Pancreas (tissue), 10 donors: ENCODE measurements at regions not wholly inside any gene's neighbourhood (a gene's known extent, or its start where the extent isn't known, plus 50 kb on each side); places are given as distances from the start of the nearest gene placed in this dataset.
"Not testable (repeated sequence)": the region's sequence is repeated elsewhere in the genome, so short reads cannot be mapped to it uniquely, and the experiment has no call there.

Experiments used
- ATAC-seq, 4 donors: fragments of 200-7000 bp; cut with Tn5 transposase; one replicate each; pipeline versions ENCODE4 v1.8.0 to v1.9.1; 2020; ENCODE audit warnings: mild to moderate bottlenecking in 4 of 4, moderate library complexity in 4 of 4
- DNase-seq, 6 donors: peaks; one replicate each; pipeline ENCODE4 v3.0.0-alpha.2; 2020
- FAIRE-seq: peaks from 2 replicates; lab custom pipeline; 2012; peaks lifted over from hg19 to GRCh38; lab: Jason Lieb, UNC
- H3K27ac ChIP-seq, 4 donors: fragments of 200-600 bp; sonication (generic); 1 replicate in 3 of 4; 2 replicates in 1 of 4; pipeline versions ENCODE4 v1.5.0 to v1.8.0; 2020
- H3K27me3 ChIP-seq, 4 donors: fragments of 200-600 bp; one replicate each; pipeline ENCODE4 v1.8.0; 2021
- H3K36me3 ChIP-seq, 3 donors: fragments of 200-600 bp; sonication (generic) in 1 of 3; one replicate each; pipeline versions ENCODE4 v1.5.0 to v1.8.0; 2020 to 2021
- H3K4me1 ChIP-seq, 3 donors: fragments of 200-600 bp; one replicate each; pipeline ENCODE4 v1.8.0; 2021
- H3K4me3 ChIP-seq, 4 donors: fragments of 200-600 bp; sonication (generic) in 2 of 4; one replicate each; pipeline versions ENCODE4 v1.5.0 to v1.8.0; 2020 to 2021
- H3K9me3 ChIP-seq, 4 donors: fragments of 200-600 bp; one replicate each; pipeline ENCODE4 v1.8.0; 2021
- CTCF ChIP-seq, 4 donors: fragments of 200-600 bp; sonication (generic) in 3 of 4; IDR thresholded peaks; one replicate each; pipeline versions ENCODE4 v1.5.0 to v1.8.0; 2021; ENCODE audit warnings: antibody characterized with exemption in 4 of 4
- WGBS, 2 donors: extraction: QIAGEN DNeasy Blood & Tissue Kit; methylation state at CpG; one replicate each; pipeline ENCODE4 v1.1.7; 2013; 5-methylcytosine and 5-hydroxymethylcytosine counted together
- intact Hi-C, 3 donors: fragments of 100-400 bp; cut with DNase I; formaldehyde crosslinking; loops; one replicate each; pipeline versions ENCODE4 v1.11.1 to v1.14.2; 2022
- donor health status: healthy with polysubstance abuse.
- donor health status: DM: no; HTN: no; CAD: no; lungs with moderate emphysema.
- donor health status: DM: no; HTN: no; CAD: no.
- donor health status: control.
- donor health status: control.
- donor health status: Bipolar disorder and iron deficiency.
- donor health status: DM: yes; HTN: yes; CAD: no.
- donor health status: DM: no; HTN: no; CAD: no.
- donor health status: DM: no; HTN: no; CAD: no.
- donor health status: DM: yes; HTN: yes; CAD: no.

GRCh38 chr5:84437673-84438315 is 53.1 kb upstream of the EDIL3 start:
- Histone ChIP-seq H3K4me3 (no peak overlapping the region), H3K4me1 (no peaks in the 10 kb centered on the region), H3K36me3 (no peaks in the 10 kb centered on the region), H3K27ac (no peak overlapping the region), H3K27me3 (no peaks in the 10 kb centered on the region), H3K9me3 (no peaks in the 10 kb centered on the region)
- ATAC-seq (peak in 1 of 4 donors; percentile 31), DNase-seq (no peak), FAIRE-seq (no peak)
- no peak for TF ChIP-seq CTCF (IDR thresholded peaks at IDR 0.05)
- 69 to 80% methylated on average over 2 of the region's 2 CpGs for WGBS, 2 donors
- intact Hi-C loops = no loop called here

DNA sequence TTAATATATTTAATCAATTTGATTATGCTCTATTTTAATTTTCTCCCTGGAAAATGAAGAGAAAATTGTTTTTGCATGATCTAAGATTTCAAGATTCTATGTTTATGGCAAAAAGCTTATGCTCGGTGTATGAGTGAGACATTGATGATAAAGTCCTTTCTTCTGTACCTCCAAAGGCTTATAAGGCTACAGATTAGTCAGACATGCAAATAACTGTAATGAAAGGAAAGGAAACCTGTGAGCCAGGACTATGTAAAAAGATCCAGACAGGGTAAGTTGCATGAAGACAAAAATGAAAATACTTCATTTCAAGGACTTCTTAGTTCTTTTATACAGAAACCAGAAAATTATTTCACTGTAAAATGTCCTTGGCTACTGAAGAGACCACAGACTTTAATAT is 52.2 kb upstream of the EDIL3 start:
- FAIRE-seq = no peak
- TF ChIP-seq CTCF (IDR thresholded peaks at IDR 0.05) = no peak
- no peaks in the 10 kb centered on the region for H3K4me1 ChIP-seq
- no peak for DNase-seq
- H3K27ac ChIP-seq = no peak overlapping the region
- ATAC-seq = no peak
- no peak overlapping the region for H3K4me3 ChIP-seq
- no peaks in the 10 kb centered on the region for H3K36me3 ChIP-seq
- H3K9me3 ChIP-seq = no peaks in the 10 kb centered on the region
- 68 to 78% methylated on average over 1 of the region's 1 CpG for WGBS, 2 donors
- H3K27me3 ChIP-seq = no peaks in the 10 kb centered on the region
- intact Hi-C loops = no loop called here

DNA sequence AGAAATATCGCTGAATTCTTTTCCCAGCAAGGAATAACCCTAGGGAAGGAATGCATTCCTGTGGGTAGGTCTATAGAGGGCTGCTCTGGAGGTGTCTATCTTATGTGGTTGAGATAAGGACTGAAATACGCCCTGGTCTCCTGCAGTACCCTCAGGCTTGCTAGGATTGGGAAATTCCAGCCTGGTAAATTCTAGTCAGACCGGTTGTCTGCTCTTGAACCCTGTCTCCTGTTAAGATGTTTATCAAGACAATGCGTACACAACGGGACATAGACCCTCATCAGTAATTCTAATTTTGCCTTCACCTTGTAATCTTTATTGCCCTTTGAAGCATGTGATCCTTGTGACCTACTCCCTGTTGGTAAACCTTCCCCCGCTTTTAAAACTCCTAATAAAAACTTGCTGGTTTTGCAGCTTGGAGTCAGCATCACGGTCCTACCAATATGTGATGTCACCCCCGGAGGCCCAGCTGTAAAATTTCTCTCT is 51.2 kb upstream of the EDIL3 start:
- FAIRE-seq, DNase-seq, H3K27ac ChIP-seq, H3K9me3 ChIP-seq, intact Hi-C loops, H3K4me1 ChIP-seq, H3K27me3 ChIP-seq, H3K4me3 ChIP-seq, H3K36me3 ChIP-seq, ATAC-seq: not testable (repeated sequence)
- 49 to 55% methylated on average over 8 of the region's 8 CpGs for whole genome bisulfite sequencing, 2 donors
